ENCODE measurements at regions not wholly inside any gene's neighbourhood (a gene's known extent, or its start where the extent isn't known, plus 50 kb on each side); places are given as distances from the start of the nearest gene placed in this dataset.

DNA sequence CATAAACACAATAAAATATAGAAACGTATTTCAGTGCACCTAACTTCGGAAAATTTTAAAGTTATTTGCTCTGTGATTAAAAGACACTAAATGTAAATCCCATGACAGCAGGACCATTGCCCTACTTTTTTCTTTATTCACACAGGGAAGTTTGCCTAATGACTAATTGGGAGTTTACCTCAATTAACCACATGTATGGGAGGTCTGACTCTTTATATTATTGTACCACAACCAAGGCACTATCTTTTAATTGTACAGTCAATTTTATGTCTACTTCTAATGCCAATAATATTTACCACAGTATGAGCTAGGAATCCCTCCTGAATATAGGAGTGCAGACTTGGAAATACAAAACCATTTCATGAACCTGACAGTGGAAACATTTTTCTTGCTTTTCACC is 360.8 kb upstream of the NEGR1 start:
- Mint-ChIP-seq H3K27ac (no peak overlapping the region), H3K4me3 (no peak overlapping the region), H3K9me3 (peaks cover 18 to 20% of the 10 kb centered on the region in 2 donors), H3K4me1 (no peaks in the 10 kb centered on the region), H3K27me3 (ENCODE audit: low read depth in 2 of 2) (no peaks in the 10 kb centered on the region), H3K36me3 (no peaks in the 10 kb centered on the region)
- ATAC-seq (no peak), DNase-seq (no peak)
- no peaks in the 10 kb centered on the region for H3K9me3 ChIP-seq (ENCODE audit: control insufficient read depth, insufficient read depth, low read length)
- TF ChIP-seq, protein P1, sequence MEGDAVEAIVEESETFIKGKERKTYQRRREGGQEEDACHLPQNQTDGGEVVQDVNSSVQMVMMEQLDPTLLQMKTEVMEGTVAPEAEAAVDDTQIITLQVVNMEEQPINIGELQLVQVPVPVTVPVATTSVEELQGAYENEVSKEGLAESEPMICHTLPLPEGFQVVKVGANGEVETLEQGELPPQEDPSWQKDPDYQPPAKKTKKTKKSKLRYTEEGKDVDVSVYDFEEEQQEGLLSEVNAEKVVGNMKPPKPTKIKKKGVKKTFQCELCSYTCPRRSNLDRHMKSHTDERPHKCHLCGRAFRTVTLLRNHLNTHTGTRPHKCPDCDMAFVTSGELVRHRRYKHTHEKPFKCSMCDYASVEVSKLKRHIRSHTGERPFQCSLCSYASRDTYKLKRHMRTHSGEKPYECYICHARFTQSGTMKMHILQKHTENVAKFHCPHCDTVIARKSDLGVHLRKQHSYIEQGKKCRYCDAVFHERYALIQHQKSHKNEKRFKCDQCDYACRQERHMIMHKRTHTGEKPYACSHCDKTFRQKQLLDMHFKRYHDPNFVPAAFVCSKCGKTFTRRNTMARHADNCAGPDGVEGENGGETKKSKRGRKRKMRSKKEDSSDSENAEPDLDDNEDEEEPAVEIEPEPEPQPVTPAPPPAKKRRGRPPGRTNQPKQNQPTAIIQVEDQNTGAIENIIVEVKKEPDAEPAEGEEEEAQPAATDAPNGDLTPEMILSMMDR (IDR thresholded peaks at IDR 0.05): no peak
- no peak overlapping the region for H3K4me3 ChIP-seq (ENCODE audit: low read length)
- no CpG with 5 or more reads among the region's 2 CpGs for WGBS (ENCODE audit: insufficient coverage)
- no peaks in the 10 kb centered on the region for H3K27me3 ChIP-seq (ENCODE audit: control insufficient read depth, insufficient read depth, low read length)
- no peak overlapping the region for H3K27ac ChIP-seq (ENCODE audit: low read length)
- H3K4me1 ChIP-seq (ENCODE audit: control insufficient read depth, insufficient read depth, low read length): no peaks in the 10 kb centered on the region
- H3K36me3 ChIP-seq (ENCODE audit: control insufficient read depth, insufficient read depth, low read length): no peaks in the 10 kb centered on the region
- intact Hi-C loops (cut with micrococcal nuclease): no loop called here

DNA sequence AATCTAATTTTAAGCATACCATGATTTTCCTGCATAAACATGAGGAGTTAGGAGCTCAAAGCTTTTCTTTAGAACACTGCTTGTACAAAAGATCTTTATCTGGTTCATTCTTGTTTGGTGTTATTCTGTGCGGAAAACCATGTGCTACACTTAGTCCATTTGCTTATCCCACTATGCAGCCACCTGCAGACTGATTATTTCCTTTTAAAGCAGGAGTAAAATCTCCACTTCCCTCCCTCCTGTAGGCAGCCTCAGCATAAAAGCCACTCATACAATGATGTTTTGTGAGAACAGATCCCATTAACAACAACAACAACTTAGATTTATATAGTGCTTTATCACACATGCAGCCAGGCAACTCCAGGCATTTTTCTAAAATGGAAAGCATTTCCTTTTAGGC is 355.3 kb upstream of the NEGR1 start:
- no peak for ATAC-seq
- WGBS (ENCODE audit: insufficient coverage): 71% methylated on average over 1 of the region's 1 CpG
- TF ChIP-seq, protein P1 (IDR thresholded peaks at IDR 0.05): no peak
- Histone ChIP-seq H3K27me3 (ENCODE audit: control insufficient read depth, insufficient read depth, low read length) (no peaks in the 10 kb centered on the region), H3K36me3 (ENCODE audit: control insufficient read depth, insufficient read depth, low read length) (no peaks in the 10 kb centered on the region), H3K27ac (ENCODE audit: low read length) (no peak overlapping the region), H3K4me1 (ENCODE audit: control insufficient read depth, insufficient read depth, low read length) (no peaks in the 10 kb centered on the region), H3K4me3 (ENCODE audit: low read length) (no peak overlapping the region), H3K9me3 (ENCODE audit: control insufficient read depth, insufficient read depth, low read length) (no peaks in the 10 kb centered on the region)
- H3K27ac Mint-ChIP-seq: no peak overlapping the region
- no peaks in the 10 kb centered on the region for H3K36me3 Mint-ChIP-seq
- intact Hi-C loops (cut with micrococcal nuclease): no loop called here
- H3K9me3 Mint-ChIP-seq: peaks cover 14 to 16% of the 10 kb centered on the region in 2 donors
- DNase-seq: no peak
- no peaks in the 10 kb centered on the region for H3K4me1 Mint-ChIP-seq
- no peaks in the 10 kb centered on the region for H3K27me3 Mint-ChIP-seq (ENCODE audit: low read depth in 2 of 2)
- H3K4me3 Mint-ChIP-seq: no peak overlapping the region

DNA sequence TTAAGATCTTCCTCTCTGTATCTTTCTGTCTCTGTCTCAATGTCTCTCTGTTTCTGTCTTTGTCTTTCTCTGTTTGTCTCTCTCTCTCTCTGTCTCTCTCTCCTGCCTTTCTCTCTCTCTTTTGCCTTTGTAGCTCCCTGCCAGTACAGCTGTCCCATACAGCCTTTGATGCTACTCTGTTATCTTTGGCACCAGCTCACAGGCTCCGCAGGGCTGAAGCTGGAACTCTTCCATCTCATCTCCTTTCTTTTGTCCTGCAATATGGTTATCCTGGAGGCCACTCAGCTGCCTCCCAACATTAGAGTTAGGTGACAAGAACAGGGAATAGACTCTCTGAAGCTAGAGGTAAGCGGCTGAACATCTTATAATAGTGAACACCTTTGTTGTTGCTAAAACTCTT is 354.3 kb upstream of the NEGR1 start:
- TF ChIP-seq, protein P1 (IDR thresholded peaks at IDR 0.05): no peak
- Histone ChIP-seq H3K36me3 (ENCODE audit: control insufficient read depth, insufficient read depth, low read length) (no peaks in the 10 kb centered on the region), H3K27me3 (ENCODE audit: control insufficient read depth, insufficient read depth, low read length) (no peaks in the 10 kb centered on the region), H3K9me3 (ENCODE audit: control insufficient read depth, insufficient read depth, low read length) (no peaks in the 10 kb centered on the region), H3K4me3 (ENCODE audit: low read length) (no peak overlapping the region), H3K27ac (ENCODE audit: low read length) (no peak overlapping the region), H3K4me1 (ENCODE audit: control insufficient read depth, insufficient read depth, low read length) (no peaks in the 10 kb centered on the region)
- WGBS (ENCODE audit: insufficient coverage): 86% methylated on average over 1 of the region's 2 CpGs
- Mint-ChIP-seq H3K4me3 (no peak overlapping the region), H3K27me3 (ENCODE audit: low read depth in 2 of 2) (no peaks in the 10 kb centered on the region), H3K27ac (no peak overlapping the region), H3K36me3 (no peaks in the 10 kb centered on the region), H3K4me1 (no peaks in the 10 kb centered on the region), H3K9me3 (peaks cover 12 to 15% of the 10 kb centered on the region in 2 donors)
- DNase-seq: no peak
- intact Hi-C loops (cut with micrococcal nuclease): no loop called here
- no peak for ATAC-seq

DNA sequence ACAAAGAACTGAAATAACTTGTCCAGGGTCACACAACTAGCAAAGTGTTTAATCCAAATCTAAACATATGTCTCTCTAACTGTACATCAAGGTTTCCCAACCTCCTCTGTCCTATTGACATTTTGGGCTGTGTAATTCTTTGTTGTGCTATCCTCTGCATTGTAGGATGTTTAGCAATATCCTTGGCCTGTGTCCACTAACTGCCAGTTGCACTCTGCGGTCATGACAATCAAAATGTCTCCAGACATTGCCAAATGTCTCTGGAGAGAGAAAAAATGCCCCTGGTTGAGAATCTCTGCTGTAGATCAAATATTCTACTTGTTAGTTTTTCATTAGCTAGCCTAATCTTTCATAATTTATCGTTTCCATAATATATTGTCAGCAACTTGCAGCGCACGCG is 353.4 kb upstream of the NEGR1 start:
- no peak overlapping the region for H3K4me3 ChIP-seq (ENCODE audit: low read length)
- TF ChIP-seq, protein P1 (IDR thresholded peaks at IDR 0.05): no peak
- DNase-seq (no peak), ATAC-seq (no peak)
- H3K9me3 ChIP-seq (ENCODE audit: control insufficient read depth, insufficient read depth, low read length): no peaks in the 10 kb centered on the region
- peaks cover 13 to 15% of the 10 kb centered on the region in 2 donors for H3K9me3 Mint-ChIP-seq
- 69% methylated on average over 5 of the region's 5 CpGs for WGBS (ENCODE audit: insufficient coverage)
- no peaks in the 10 kb centered on the region for H3K27me3 ChIP-seq (ENCODE audit: control insufficient read depth, insufficient read depth, low read length)
- H3K4me1 Mint-ChIP-seq: no peaks in the 10 kb centered on the region
- H3K27me3 Mint-ChIP-seq (ENCODE audit: low read depth in 2 of 2): no peaks in the 10 kb centered on the region
- no peaks in the 10 kb centered on the region for H3K36me3 Mint-ChIP-seq
- H3K4me3 Mint-ChIP-seq: no peak overlapping the region
- H3K27ac Mint-ChIP-seq: no peak overlapping the region
- intact Hi-C loops (cut with micrococcal nuclease): no loop called here
- H3K4me1 ChIP-seq (ENCODE audit: control insufficient read depth, insufficient read depth, low read length): no peaks in the 10 kb centered on the region
- H3K36me3 ChIP-seq (ENCODE audit: control insufficient read depth, insufficient read depth, low read length): no peaks in the 10 kb centered on the region
- H3K27ac ChIP-seq (ENCODE audit: low read length): no peak overlapping the region

Data from natural killer cell (primary cell).